ENCODE measurements at regions not wholly inside any gene's neighbourhood (a gene's known extent, or its start where the extent isn't known, plus 50 kb on each side); places are given as distances from the start of the nearest gene placed in this dataset.

DNA sequence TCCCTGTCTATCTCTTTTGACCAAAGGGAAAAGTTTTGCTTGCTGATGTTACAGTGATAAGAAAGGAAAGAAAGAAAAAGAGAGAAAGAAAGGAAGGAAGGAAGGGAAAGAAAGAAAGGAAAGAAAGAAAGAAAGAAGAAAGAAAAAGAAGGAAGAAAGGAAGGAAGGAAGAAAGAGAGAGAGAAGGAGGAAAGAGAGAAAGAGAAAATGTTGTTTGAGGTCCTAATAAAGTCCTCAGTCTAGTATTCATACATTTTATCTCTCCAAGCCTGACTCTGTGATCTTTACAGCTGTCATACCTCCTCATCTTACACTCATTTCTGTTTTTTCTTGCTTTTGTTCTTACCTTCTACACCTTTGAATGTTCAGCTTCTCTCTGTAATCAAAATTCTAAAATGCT lies 111.4 kb upstream of the MBNL1 start:
- no peaks in the 10 kb centered on the region for H3K27me3 ChIP-seq (ENCODE audit: control insufficient read depth, insufficient read depth, low read length)
- no peak for DNase-seq (ENCODE audit: low read depth, low spot score)
- POLR2A ChIA-PET = no interaction called here
- BruUV-seq (replicated peaks) = no TSS peak
- in situ Hi-C loops (cut with HindIII; ENCODE audit: low pct_unique_long_range_greater_than_20kb, low sequenced_read_pairs) = no loop called here
- TF ChIP-seq SIN3A (IDR thresholded peaks at IDR 0.05; ENCODE audit: borderline replicate concordance, insufficient read depth, low read depth, low read length) (no peak), TCF7L2 (IDR thresholded peaks at IDR 0.05; ENCODE audit: low read depth, low read length) (no peak)
- TF ChIP-seq, protein P1, sequence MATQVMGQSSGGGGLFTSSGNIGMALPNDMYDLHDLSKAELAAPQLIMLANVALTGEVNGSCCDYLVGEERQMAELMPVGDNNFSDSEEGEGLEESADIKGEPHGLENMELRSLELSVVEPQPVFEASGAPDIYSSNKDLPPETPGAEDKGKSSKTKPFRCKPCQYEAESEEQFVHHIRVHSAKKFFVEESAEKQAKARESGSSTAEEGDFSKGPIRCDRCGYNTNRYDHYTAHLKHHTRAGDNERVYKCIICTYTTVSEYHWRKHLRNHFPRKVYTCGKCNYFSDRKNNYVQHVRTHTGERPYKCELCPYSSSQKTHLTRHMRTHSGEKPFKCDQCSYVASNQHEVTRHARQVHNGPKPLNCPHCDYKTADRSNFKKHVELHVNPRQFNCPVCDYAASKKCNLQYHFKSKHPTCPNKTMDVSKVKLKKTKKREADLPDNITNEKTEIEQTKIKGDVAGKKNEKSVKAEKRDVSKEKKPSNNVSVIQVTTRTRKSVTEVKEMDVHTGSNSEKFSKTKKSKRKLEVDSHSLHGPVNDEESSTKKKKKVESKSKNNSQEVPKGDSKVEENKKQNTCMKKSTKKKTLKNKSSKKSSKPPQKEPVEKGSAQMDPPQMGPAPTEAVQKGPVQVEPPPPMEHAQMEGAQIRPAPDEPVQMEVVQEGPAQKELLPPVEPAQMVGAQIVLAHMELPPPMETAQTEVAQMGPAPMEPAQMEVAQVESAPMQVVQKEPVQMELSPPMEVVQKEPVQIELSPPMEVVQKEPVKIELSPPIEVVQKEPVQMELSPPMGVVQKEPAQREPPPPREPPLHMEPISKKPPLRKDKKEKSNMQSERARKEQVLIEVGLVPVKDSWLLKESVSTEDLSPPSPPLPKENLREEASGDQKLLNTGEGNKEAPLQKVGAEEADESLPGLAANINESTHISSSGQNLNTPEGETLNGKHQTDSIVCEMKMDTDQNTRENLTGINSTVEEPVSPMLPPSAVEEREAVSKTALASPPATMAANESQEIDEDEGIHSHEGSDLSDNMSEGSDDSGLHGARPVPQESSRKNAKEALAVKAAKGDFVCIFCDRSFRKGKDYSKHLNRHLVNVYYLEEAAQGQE (IDR thresholded peaks at IDR 0.05; ENCODE audit: insufficient read depth in 1 of 2, low read depth in 2 of 2, low read length in 1 of 2) = no peak
- TF ChIP-seq, protein P2, sequence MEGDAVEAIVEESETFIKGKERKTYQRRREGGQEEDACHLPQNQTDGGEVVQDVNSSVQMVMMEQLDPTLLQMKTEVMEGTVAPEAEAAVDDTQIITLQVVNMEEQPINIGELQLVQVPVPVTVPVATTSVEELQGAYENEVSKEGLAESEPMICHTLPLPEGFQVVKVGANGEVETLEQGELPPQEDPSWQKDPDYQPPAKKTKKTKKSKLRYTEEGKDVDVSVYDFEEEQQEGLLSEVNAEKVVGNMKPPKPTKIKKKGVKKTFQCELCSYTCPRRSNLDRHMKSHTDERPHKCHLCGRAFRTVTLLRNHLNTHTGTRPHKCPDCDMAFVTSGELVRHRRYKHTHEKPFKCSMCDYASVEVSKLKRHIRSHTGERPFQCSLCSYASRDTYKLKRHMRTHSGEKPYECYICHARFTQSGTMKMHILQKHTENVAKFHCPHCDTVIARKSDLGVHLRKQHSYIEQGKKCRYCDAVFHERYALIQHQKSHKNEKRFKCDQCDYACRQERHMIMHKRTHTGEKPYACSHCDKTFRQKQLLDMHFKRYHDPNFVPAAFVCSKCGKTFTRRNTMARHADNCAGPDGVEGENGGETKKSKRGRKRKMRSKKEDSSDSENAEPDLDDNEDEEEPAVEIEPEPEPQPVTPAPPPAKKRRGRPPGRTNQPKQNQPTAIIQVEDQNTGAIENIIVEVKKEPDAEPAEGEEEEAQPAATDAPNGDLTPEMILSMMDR (IDR thresholded peaks at IDR 0.05) = no peak
- ATAC-seq = no peak
- no peaks in the 10 kb centered on the region for H3K9me3 ChIP-seq (ENCODE audit: control insufficient read depth, insufficient read depth, low read depth, low read length)
- H3K27ac ChIP-seq (ENCODE audit: low read length) = no peak overlapping the region
- no peaks in the 10 kb centered on the region for H3K4me1 ChIP-seq (ENCODE audit: control insufficient read depth, insufficient read depth, low read length)
- H3K36me3 ChIP-seq (ENCODE audit: control insufficient read depth, insufficient read depth, low read length) = no peaks in the 10 kb centered on the region
- CTCF ChIA-PET = no interaction called here
- intact Hi-C loops (cut with micrococcal nuclease; ENCODE audit: unreplicated experiment) = no loop called here
- H3K4me3 ChIP-seq (ENCODE audit: low read depth in 2 of 2, low read length in 2 of 2) = no peak overlapping the region

DNA sequence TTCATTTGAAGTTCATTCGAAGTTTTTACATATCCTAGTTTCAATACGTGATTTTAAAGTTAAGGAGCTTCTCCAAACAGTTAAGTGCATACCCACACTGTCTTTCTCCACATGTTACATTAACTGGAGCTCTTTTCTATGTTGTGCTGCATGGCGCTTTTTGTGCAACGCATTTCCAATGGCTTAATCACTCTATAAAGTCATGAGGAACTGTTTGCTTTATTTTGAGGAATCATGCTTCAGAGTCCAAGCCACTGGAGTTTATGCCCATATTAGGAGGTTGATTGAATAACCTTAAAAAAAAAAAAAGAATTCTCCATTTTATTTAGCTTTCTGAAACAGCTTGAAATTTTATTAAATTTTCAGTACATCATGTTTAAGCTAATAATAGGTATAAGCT lies 109.4 kb upstream of the MBNL1 start:
- CTCF ChIA-PET = no interaction called here
- no TSS peak for BruUV-seq (replicated peaks)
- peak; percentile 59 for DNase-seq (ENCODE audit: low read depth, low spot score)
- Histone ChIP-seq H3K36me3 (ENCODE audit: control insufficient read depth, insufficient read depth, low read length) (no peaks in the 10 kb centered on the region), H3K27ac (ENCODE audit: low read length) (no peak overlapping the region), H3K27me3 (ENCODE audit: control insufficient read depth, insufficient read depth, low read length) (no peaks in the 10 kb centered on the region), H3K4me3 (ENCODE audit: low read depth in 2 of 2, low read length in 2 of 2) (no peak overlapping the region), H3K9me3 (ENCODE audit: control insufficient read depth, insufficient read depth, low read depth, low read length) (no peaks in the 10 kb centered on the region), H3K4me1 (ENCODE audit: control insufficient read depth, insufficient read depth, low read length) (no peaks in the 10 kb centered on the region)
- no peak for ATAC-seq
- in situ Hi-C loops (cut with HindIII; ENCODE audit: low pct_unique_long_range_greater_than_20kb, low sequenced_read_pairs) (no loop called here), intact Hi-C loops (cut with micrococcal nuclease; ENCODE audit: unreplicated experiment) (no loop called here)
- POLR2A ChIA-PET = interaction anchor here (0.6 to 0.7 kb wide), 3 partner anchors 17 to 110 kb away, joined by 4 to 9 read pairs (median 8); no protein-coding TSS in a partner anchor
- TF ChIP-seq SIN3A (IDR thresholded peaks at IDR 0.05; ENCODE audit: borderline replicate concordance, insufficient read depth, low read depth, low read length) (no peak), POLR2AphosphoS5 (IDR thresholded peaks at IDR 0.05; ENCODE audit: low read depth, low read length) (no peak), TCF7L2 (IDR thresholded peaks at IDR 0.05; ENCODE audit: low read depth, low read length) (no peak)
- TF ChIP-seq, protein P2 (IDR thresholded peaks at IDR 0.05) = no peak
- TF ChIP-seq, protein P1 (IDR thresholded peaks at IDR 0.05; ENCODE audit: insufficient read depth in 1 of 2, low read depth in 2 of 2, low read length in 1 of 2) = no peak
